Skeletal muscle satellite cell (primary cell): ENCODE measurements at regions not wholly inside any gene's neighbourhood (a gene's known extent, or its start where the extent isn't known, plus 50 kb on each side); places are given as distances from the start of the nearest gene placed in this dataset.

Experiments
- H3K27me3 ChIP-seq: 2 replicates; pipeline ENCODE4 v1.7.0; 2013; ENCODE audit warnings: low read length; ENCODE audit not compliant: control insufficient read depth, insufficient read depth
- H3K36me3 ChIP-seq: 2 replicates; pipeline ENCODE4 v1.7.0; 2013; ENCODE audit warnings: mild to moderate bottlenecking, control low read depth, low read length; ENCODE audit not compliant: insufficient read depth
- H3K4me1 ChIP-seq: 2 replicates; pipeline ENCODE4 v1.7.0; 2013; ENCODE audit warnings: low read length; ENCODE audit not compliant: control insufficient read depth, insufficient read depth
- H3K4me2 ChIP-seq: 2 replicates; pipeline ENCODE4 v1.7.0; 2013; ENCODE audit warnings: mild to moderate bottlenecking, low read length
- H3K4me3 ChIP-seq: 2 replicates; pipeline ENCODE4 v1.7.0; 2013; ENCODE audit warnings: low read length
- H3K9ac ChIP-seq: 2 replicates; pipeline ENCODE4 v1.7.0; 2013; ENCODE audit warnings: mild to moderate bottlenecking, low read depth, low read length, moderate library complexity
- H3K9me3 ChIP-seq: replicated peaks from 2 replicates; pipeline ENCODE4 v1.7.0; 2013; ENCODE audit warnings: mild to moderate bottlenecking, control low read depth, low read length

DNA sequence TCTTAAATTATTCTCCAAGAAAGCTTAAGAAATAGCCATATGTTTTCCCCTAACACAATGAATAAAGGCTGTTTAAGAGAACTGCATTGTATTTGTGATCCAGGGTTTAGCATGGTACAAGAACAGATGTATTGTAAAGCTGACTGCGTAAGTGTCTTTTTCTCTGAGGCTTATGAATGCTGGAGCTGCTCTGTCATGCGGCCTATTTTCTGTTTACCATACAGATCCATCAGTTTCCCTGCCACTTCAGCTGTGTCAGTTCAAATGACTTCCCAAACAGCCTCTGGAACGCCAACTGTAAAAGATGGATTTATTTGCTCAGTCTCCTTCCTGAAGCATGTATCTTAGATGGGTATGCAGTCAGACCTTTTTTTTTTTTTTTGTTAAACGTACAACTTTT lies 419.3 kb upstream of the HS3ST5 start:
- Histone ChIP-seq H3K27me3 (no peaks in the 10 kb centered on the region), H3K4me2 (no peak overlapping the region), H3K4me1 (no peaks in the 10 kb centered on the region), H3K4me3 (no peak overlapping the region), H3K9me3 (no peaks in the 10 kb centered on the region), H3K9ac (no peak overlapping the region), H3K36me3 (no peaks in the 10 kb centered on the region)

GRCh38 chr6:114747995-114748625 lies 405.3 kb upstream of the HS3ST5 start:
- no peaks in the 10 kb centered on the region for H3K9me3 ChIP-seq

DNA sequence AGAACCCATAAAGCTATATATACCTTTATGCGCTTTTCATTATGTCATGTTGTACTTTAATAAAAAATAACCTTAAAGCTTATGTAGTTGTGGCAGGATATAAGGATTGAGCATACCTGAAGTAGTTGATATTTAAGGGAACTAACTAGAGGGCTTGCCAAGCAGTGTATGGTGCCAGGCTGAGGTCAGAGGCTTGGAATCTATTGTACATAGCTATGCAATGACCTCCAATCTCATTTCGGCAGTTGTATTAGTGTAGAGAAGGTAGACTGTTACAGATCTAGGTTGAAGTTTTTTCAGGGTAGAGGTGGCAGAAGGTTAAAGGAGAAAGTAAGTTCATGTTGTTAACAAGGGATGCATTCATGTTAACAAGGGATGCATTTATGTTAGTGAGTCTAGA lies 397.7 kb upstream of the HS3ST5 start:
- H3K9ac ChIP-seq = no peak overlapping the region
- H3K9me3 ChIP-seq = no peaks in the 10 kb centered on the region
- no peak overlapping the region for H3K4me2 ChIP-seq
- no peaks in the 10 kb centered on the region for H3K36me3 ChIP-seq
- peaks cover 7% of the 10 kb centered on the region for H3K4me1 ChIP-seq
- H3K4me3 ChIP-seq = no peak overlapping the region
- H3K27me3 ChIP-seq = no peaks in the 10 kb centered on the region

More at GRCh38 chr6:114747995-114748625, 405.3 kb upstream of the HS3ST5 start:
- H3K9ac ChIP-seq = no peak overlapping the region
- H3K4me3 ChIP-seq = no peak overlapping the region
- H3K36me3 ChIP-seq = no peaks in the 10 kb centered on the region
- H3K4me2 ChIP-seq = no peak overlapping the region
- H3K27me3 ChIP-seq = no peaks in the 10 kb centered on the region
- H3K4me1 ChIP-seq = peaks cover 7% of the 10 kb centered on the region

- no peaks in the 10 kb centered on the region for H3K27me3 ChIP-seq
- no peak overlapping the region for H3K4me3 ChIP-seq
- H3K9ac ChIP-seq = no peak overlapping the region
- H3K4me1 ChIP-seq = peaks cover 10% of the 10 kb centered on the region
- no peaks in the 10 kb centered on the region for H3K9me3 ChIP-seq
- no peaks in the 10 kb centered on the region for H3K36me3 ChIP-seq
- no peak overlapping the region for H3K4me2 ChIP-seq
Observed at GRCh38 chr6:114739656-114740055, 396.8 kb upstream of the HS3ST5 start.

- Histone ChIP-seq H3K4me1 (peaks cover 5% of the 10 kb centered on the region), H3K4me3 (no peak overlapping the region), H3K9ac (no peak overlapping the region), H3K36me3 (no peaks in the 10 kb centered on the region), H3K4me2 (no peak overlapping the region), H3K27me3 (no peaks in the 10 kb centered on the region), H3K9me3 (no peaks in the 10 kb centered on the region)
Observed at GRCh38 chr6:114735025-114735735, 392.4 kb upstream of the HS3ST5 start.

DNA sequence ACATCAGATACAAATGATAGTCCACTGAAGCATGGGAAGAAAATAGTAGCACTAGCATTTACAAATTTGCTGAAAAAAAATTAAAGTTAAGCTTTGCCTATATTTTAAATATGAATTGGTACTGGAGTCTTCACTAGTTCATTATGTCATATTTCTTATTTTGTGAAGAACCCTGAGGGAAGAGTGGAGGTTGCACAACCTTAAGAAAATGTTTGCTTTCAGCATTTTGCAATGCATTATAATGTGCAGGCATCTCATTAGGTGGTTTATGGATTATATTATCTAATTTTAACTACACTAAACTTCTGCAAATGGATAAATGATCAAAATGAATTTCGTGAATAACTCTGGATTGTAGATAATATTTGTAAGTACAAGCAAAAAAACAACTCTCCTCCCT lies 390.8 kb upstream of the HS3ST5 start:
- no peak overlapping the region for H3K4me2 ChIP-seq
- peaks cover 5% of the 10 kb centered on the region for H3K4me1 ChIP-seq
- H3K36me3 ChIP-seq = no peaks in the 10 kb centered on the region
- no peak overlapping the region for H3K9ac ChIP-seq
- no peaks in the 10 kb centered on the region for H3K9me3 ChIP-seq
- no peaks in the 10 kb centered on the region for H3K27me3 ChIP-seq
- H3K4me3 ChIP-seq = no peak overlapping the region

GRCh38 chr6:114718716-114719270 lies 376.0 kb upstream of the HS3ST5 start:
- Histone ChIP-seq H3K36me3 (no peaks in the 10 kb centered on the region), H3K9ac (no peak overlapping the region), H3K4me1 (no peaks in the 10 kb centered on the region), H3K4me3 (no peak overlapping the region), H3K27me3 (no peaks in the 10 kb centered on the region), H3K9me3 (no peaks in the 10 kb centered on the region), H3K4me2 (no peak overlapping the region)

GRCh38 chr6:114718186-114718585 lies 375.4 kb upstream of the HS3ST5 start:
- no peaks in the 10 kb centered on the region for H3K4me1 ChIP-seq
- no peaks in the 10 kb centered on the region for H3K27me3 ChIP-seq
- no peaks in the 10 kb centered on the region for H3K9me3 ChIP-seq
- no peak overlapping the region for H3K4me2 ChIP-seq
- no peaks in the 10 kb centered on the region for H3K36me3 ChIP-seq
- no peak overlapping the region for H3K9ac ChIP-seq
- H3K4me3 ChIP-seq = no peak overlapping the region

DNA sequence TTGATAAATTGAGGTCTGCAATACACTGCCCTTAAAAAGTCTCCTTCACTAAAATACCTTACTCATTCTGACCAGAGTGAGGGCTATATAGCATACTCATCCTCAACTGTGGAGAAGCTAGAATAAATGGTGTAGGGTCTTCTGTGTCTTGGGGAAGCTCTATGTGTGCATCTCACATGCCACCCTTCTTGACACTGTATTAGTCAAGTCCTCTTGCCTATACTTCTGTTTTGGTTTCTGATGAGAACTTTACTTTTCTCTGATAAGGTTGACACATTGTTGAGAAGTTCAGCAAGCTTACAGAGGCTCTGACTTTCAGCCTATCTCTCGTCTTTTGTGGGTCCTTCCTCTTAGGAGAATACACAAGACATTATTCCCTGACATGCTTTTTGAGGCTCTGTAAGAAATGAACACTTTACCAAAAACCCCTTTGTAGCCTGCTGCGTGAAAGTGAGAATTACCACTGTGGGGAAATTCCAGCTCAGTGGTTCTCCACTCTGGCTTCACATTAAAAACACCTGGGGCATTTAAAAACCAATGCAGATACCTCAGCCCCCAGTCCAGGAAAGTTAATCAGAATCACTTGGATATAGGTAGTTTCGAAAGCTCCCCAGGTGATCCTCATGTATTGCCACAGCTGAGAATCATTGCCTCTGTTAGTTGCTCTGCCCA lies 372.1 kb upstream of the HS3ST5 start:
- Histone ChIP-seq H3K27me3 (no peaks in the 10 kb centered on the region), H3K9me3 (no peaks in the 10 kb centered on the region), H3K4me1 (no peaks in the 10 kb centered on the region), H3K36me3 (no peaks in the 10 kb centered on the region), H3K9ac (no peak overlapping the region), H3K4me3 (no peak overlapping the region), H3K4me2 (no peak overlapping the region)

DNA sequence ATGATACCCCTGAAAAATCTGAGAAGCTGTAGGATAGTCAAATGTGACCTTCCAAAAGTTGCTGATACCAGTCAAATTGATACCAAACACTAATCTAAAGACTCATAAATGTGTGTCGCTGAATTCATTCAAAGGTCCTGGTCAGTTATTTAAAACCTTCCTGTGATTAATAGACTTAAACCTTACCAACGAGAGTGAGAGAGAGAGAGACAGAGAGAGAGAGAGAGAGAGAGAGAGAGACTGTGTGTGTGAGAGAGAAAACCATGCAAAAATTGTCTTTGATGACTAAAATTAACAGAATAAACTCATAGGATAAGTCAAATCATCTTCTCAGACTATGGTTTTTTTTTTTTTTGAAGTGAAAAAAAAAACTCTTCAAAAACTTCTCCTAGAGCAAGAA lies 370.9 kb upstream of the HS3ST5 start:
- H3K27me3 ChIP-seq = no peaks in the 10 kb centered on the region
- H3K4me3 ChIP-seq = no peak overlapping the region
- no peaks in the 10 kb centered on the region for H3K4me1 ChIP-seq
- no peak overlapping the region for H3K4me2 ChIP-seq
- no peaks in the 10 kb centered on the region for H3K9me3 ChIP-seq
- no peaks in the 10 kb centered on the region for H3K36me3 ChIP-seq
- no peak overlapping the region for H3K9ac ChIP-seq

GRCh38 chr6:114712129-114712662 lies 369.4 kb upstream of the HS3ST5 start:
- Histone ChIP-seq H3K27me3 (no peaks in the 10 kb centered on the region), H3K4me2 (no peak overlapping the region), H3K9ac (no peak overlapping the region), H3K9me3 (no peaks in the 10 kb centered on the region), H3K4me3 (no peak overlapping the region), H3K4me1 (no peaks in the 10 kb centered on the region), H3K36me3 (no peaks in the 10 kb centered on the region)
